Neural progenitor cell (in vitro differentiated cells): ENCODE measurements at regions not wholly inside any gene's neighbourhood (a gene's known extent, or its start where the extent isn't known, plus 50 kb on each side); places are given as distances from the start of the nearest gene placed in this dataset.

Experiments used
- EZH2 ChIP-seq: fragments of 200-600 bp; sonication (generic); IDR thresholded peaks from 2 replicates; pipeline ENCODE4 v1.6.1; 2017; ENCODE audit warnings: antibody characterized with exemption, mild to moderate bottlenecking, moderate library complexity
- TF ChIP-seq, protein P1 (sequence below): fragments of 200-600 bp; sonication (generic); IDR thresholded peaks from 2 replicates; pipeline ENCODE4 v1.5.1; 2017; ENCODE audit warnings: antibody characterized with exemption, mild to moderate bottlenecking

DNA sequence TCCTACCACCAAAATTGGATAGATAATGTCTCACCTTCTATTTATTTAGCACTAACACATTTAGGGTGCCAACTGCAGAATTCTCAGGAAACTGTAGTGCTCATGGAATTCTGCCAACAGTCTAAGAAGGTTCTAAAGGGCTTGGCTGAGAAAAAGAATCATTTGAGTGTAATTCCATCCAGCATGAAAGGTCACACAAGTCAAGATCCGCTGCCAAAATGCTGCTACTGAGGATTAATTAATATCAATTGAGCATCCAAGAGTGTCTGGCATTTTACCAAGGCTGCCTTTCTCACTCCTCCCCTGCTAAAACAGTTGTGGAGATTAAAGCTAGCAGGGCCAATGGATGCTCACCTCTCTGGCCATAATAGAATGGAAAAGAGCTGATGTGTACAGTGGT lies 112.7 kb downstream of the FHL5 start:
- TF ChIP-seq, protein P1, sequence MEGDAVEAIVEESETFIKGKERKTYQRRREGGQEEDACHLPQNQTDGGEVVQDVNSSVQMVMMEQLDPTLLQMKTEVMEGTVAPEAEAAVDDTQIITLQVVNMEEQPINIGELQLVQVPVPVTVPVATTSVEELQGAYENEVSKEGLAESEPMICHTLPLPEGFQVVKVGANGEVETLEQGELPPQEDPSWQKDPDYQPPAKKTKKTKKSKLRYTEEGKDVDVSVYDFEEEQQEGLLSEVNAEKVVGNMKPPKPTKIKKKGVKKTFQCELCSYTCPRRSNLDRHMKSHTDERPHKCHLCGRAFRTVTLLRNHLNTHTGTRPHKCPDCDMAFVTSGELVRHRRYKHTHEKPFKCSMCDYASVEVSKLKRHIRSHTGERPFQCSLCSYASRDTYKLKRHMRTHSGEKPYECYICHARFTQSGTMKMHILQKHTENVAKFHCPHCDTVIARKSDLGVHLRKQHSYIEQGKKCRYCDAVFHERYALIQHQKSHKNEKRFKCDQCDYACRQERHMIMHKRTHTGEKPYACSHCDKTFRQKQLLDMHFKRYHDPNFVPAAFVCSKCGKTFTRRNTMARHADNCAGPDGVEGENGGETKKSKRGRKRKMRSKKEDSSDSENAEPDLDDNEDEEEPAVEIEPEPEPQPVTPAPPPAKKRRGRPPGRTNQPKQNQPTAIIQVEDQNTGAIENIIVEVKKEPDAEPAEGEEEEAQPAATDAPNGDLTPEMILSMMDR = no peak
- no peak for TF ChIP-seq EZH2
